ENCODE measurements at regions not wholly inside any gene's neighbourhood (a gene's known extent, or its start where the extent isn't known, plus 50 kb on each side); places are given as distances from the start of the nearest gene placed in this dataset.

GRCh38 chr13:106104281-106104901 is 431.1 kb downstream of the EFNB2 start:
- peak; percentile 67 for DNase-seq (ENCODE audit: low read depth)
- H3K4me3 ChIP-seq (ENCODE audit: low read length) = no peak overlapping the region
- TF ChIP-seq, protein P1, sequence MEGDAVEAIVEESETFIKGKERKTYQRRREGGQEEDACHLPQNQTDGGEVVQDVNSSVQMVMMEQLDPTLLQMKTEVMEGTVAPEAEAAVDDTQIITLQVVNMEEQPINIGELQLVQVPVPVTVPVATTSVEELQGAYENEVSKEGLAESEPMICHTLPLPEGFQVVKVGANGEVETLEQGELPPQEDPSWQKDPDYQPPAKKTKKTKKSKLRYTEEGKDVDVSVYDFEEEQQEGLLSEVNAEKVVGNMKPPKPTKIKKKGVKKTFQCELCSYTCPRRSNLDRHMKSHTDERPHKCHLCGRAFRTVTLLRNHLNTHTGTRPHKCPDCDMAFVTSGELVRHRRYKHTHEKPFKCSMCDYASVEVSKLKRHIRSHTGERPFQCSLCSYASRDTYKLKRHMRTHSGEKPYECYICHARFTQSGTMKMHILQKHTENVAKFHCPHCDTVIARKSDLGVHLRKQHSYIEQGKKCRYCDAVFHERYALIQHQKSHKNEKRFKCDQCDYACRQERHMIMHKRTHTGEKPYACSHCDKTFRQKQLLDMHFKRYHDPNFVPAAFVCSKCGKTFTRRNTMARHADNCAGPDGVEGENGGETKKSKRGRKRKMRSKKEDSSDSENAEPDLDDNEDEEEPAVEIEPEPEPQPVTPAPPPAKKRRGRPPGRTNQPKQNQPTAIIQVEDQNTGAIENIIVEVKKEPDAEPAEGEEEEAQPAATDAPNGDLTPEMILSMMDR (conservative IDR thresholded peaks at IDR 0.05; ENCODE audit: low read depth, low read length) = no peak

- TF ChIP-seq, protein P1 (conservative IDR thresholded peaks at IDR 0.05; ENCODE audit: low read depth, low read length) = no peak
- H3K4me3 ChIP-seq (ENCODE audit: low read length) = no peak overlapping the region
- no peak for DNase-seq (ENCODE audit: low read depth)
These were observed 431.7 kb downstream of the EFNB2 start for GRCh38 chr13:106103779-106104178.

DNA sequence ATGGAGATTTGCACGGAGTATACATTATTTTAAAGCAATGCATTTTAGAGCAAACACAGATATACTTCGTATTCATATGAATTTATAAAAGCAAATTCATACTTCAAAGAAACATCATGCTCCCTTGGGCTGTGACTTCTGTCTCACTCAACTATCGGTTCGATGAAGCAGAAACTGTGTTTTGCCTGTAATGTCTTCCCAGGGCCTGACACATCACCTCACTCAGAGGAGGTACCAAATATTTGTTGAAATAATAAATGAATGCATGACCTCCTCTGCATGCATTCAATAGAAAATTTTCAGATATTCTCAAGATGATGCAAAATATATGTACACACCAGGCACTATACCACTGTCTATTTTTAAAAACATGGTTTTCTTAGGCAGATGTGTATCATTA is 432.7 kb downstream of the EFNB2 start:
- H3K4me3 ChIP-seq (ENCODE audit: low read length) = no peak overlapping the region
- DNase-seq (ENCODE audit: low read depth) = no peak
- TF ChIP-seq, protein P1 (conservative IDR thresholded peaks at IDR 0.05; ENCODE audit: low read depth, low read length) = no peak

GRCh38 chr13:106101201-106101600 is 434.3 kb downstream of the EFNB2 start:
- no peak for DNase-seq (ENCODE audit: low read depth)
- H3K4me3 ChIP-seq (ENCODE audit: low read length) = no peak overlapping the region
- TF ChIP-seq, protein P1 (conservative IDR thresholded peaks at IDR 0.05; ENCODE audit: low read depth, low read length) = no peak

DNA sequence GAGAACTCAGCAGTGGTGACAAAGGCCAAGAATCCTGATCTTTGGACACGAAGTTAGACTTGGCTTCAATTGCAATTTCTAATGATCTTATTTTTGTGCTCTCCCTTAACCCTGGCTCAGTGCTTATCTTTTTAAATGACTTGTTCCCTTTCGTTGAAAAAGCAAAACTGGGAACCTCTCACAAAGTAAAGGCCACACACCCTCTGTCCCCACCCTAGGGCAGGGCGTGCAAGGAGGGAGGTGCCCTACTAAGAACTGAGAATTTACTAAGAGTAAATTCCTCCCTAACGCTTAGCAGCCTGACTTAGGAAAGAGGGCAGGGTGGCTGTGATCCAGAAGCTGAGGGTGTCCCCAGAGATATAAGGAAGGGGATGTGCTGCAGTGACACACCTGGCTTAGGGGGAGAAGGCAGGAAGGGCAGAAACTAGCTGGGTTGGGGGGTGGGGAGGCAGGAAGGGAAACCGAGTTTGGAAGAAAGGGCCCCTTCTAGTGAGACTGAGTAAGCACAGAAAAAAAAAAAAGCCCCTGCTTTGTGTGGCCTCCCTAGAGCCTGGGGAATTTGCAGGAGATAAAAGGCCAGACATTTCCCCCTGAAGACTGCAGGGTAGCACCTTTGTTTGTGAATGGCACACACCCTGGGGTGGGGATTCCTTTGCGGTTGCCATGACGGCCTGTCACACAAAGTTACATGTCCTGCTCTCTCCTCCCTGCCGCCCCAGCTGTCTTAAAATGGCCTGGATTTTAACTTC is 435.1 kb downstream of the EFNB2 start:
- TF ChIP-seq, protein P1 (conservative IDR thresholded peaks at IDR 0.05; ENCODE audit: low read depth, low read length) = no peak
- DNase-seq (ENCODE audit: low read depth) = no peak
- no peak overlapping the region for H3K4me3 ChIP-seq (ENCODE audit: low read length)

DNA sequence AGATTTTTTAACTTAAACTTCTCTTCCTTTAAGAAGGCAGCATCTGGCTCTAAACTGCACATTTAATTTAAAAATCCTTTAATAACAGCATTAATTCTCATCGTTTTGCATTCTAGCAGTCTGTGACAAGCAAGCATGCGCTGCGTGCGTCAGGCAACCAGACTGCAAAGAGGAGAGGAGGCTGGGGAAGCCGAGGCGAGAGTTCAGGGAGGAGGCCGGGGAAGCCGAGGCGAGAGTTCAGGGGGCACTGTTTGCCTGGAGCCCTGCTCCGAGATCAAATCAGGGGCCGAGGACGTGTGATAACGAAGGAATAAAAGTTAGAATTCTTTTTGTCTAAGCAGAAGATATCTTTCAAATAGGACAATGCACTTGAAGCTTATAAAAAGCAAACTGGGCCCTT is 435.7 kb downstream of the EFNB2 start:
- no peak for DNase-seq (ENCODE audit: low read depth)
- no peak overlapping the region for H3K4me3 ChIP-seq (ENCODE audit: low read length)
- TF ChIP-seq, protein P1 (conservative IDR thresholded peaks at IDR 0.05; ENCODE audit: low read depth, low read length) = no peak

- DNase-seq (ENCODE audit: low read depth) = no peak
- TF ChIP-seq, protein P1 (conservative IDR thresholded peaks at IDR 0.05; ENCODE audit: low read depth, low read length) = no peak
- no peak overlapping the region for H3K4me3 ChIP-seq (ENCODE audit: low read length)
These were observed 436.7 kb downstream of the EFNB2 start for GRCh38 chr13:106098778-106099177.

All from retinal pigment epithelial cell (primary cell).